ENCODE measurements at regions not wholly inside any gene's neighbourhood (a gene's known extent, or its start where the extent isn't known, plus 50 kb on each side); places are given as distances from the start of the nearest gene placed in this dataset.
"Not testable (repeated sequence)": the region's sequence is repeated elsewhere in the genome, so short reads cannot be mapped to it uniquely, and the experiment has no call there.

GRCh38 chr2:142707318-142707717 is 170.1 kb upstream of the KYNU start:
- no peak for DNase-seq

GRCh38 chr2:142702397-142702796 is 175.1 kb upstream of the KYNU start:
- DNase-seq: not testable (repeated sequence)

- not testable (repeated sequence) for DNase-seq
Measured at GRCh38 chr2:142695350-142696257, 181.9 kb upstream of the KYNU start.

GRCh38 chr2:142694282-142694681 is 183.2 kb upstream of the KYNU start:
- no peak for DNase-seq

- DNase-seq: no peak
Measured at GRCh38 chr2:142693171-142693950, 184.1 kb upstream of the KYNU start.

GRCh38 chr2:142688856-142689605 is 188.4 kb upstream of the KYNU start:
- no peak for DNase-seq

- no peak for DNase-seq
Measured at GRCh38 chr2:142687509-142687908, 190.0 kb upstream of the KYNU start.

- DNase-seq: no peak
Measured at GRCh38 chr2:142687075-142687474, 190.4 kb upstream of the KYNU start.

GRCh38 chr2:142684667-142685066 is 192.8 kb upstream of the KYNU start:
- no peak for DNase-seq

GRCh38 chr2:142682528-142682927 is 194.9 kb upstream of the KYNU start:
- DNase-seq: no peak

GRCh38 chr2:142681952-142682351 is 195.5 kb upstream of the KYNU start:
- no peak for DNase-seq

- no peak for DNase-seq
Measured at GRCh38 chr2:142678164-142678563, 199.3 kb upstream of the KYNU start.

- no peak for DNase-seq
Measured at GRCh38 chr2:142675398-142675797, 202.1 kb upstream of the KYNU start.

GRCh38 chr2:142673836-142674235 is 203.6 kb upstream of the KYNU start:
- no peak for DNase-seq

- DNase-seq: no peak
Measured at GRCh38 chr2:142672698-142673097, 204.8 kb upstream of the KYNU start.

- DNase-seq: no peak
Measured at GRCh38 chr2:142670362-142670761, 207.1 kb upstream of the KYNU start.

GRCh38 chr2:142668420-142668819 is 209.0 kb upstream of the KYNU start:
- no peak for DNase-seq

GRCh38 chr2:142665241-142665640 is 212.2 kb upstream of the KYNU start:
- DNase-seq: no peak

- DNase-seq: no peak
Measured at GRCh38 chr2:142650601-142651000, 226.9 kb upstream of the KYNU start.

- no peak for DNase-seq
Measured at GRCh38 chr2:142649581-142649980, 227.9 kb upstream of the KYNU start.

- no peak for DNase-seq
Measured at GRCh38 chr2:142642650-142643049, 234.8 kb upstream of the KYNU start.

- DNase-seq: no peak
Measured at GRCh38 chr2:142629193-142629592, 248.3 kb upstream of the KYNU start.

- no peak for DNase-seq
Measured at GRCh38 chr2:142621287-142621686, 256.2 kb upstream of the KYNU start.
